LNCAP (cell line): ENCODE measurements at regions not wholly inside any gene's neighbourhood (a gene's known extent, or its start where the extent isn't known, plus 50 kb on each side); places are given as distances from the start of the nearest gene placed in this dataset.

Experiments
- CTCF ChIP-seq: fragments of 450-650 bp; IDR thresholded peaks from 2 replicates; pipeline ENCODE4 v1.5.1; 2017; ENCODE audit warnings: mild to moderate bottlenecking

GRCh38 chr17:77618173-77618572 lies 340.3 kb upstream of the TNRC6C start:
- no peak for TF ChIP-seq CTCF

- no peak for TF ChIP-seq CTCF
Observed at GRCh38 chr17:77618731-77619130, 339.8 kb upstream of the TNRC6C start.

GRCh38 chr17:77619326-77619725 lies 339.2 kb upstream of the TNRC6C start:
- TF ChIP-seq CTCF = no peak

GRCh38 chr17:77619851-77620250 lies 338.7 kb upstream of the TNRC6C start:
- TF ChIP-seq CTCF = no peak

GRCh38 chr17:77620282-77620681 lies 338.2 kb upstream of the TNRC6C start:
- no peak for TF ChIP-seq CTCF

- TF ChIP-seq CTCF = no peak
Observed at GRCh38 chr17:77622647-77623046, 335.9 kb upstream of the TNRC6C start.

GRCh38 chr17:77628035-77628434 lies 330.5 kb upstream of the TNRC6C start:
- TF ChIP-seq CTCF = no peak

- TF ChIP-seq CTCF = no peak
Observed at GRCh38 chr17:77631307-77631706, 327.2 kb upstream of the TNRC6C start.
